Skeletal muscle tissue (tissue), 3 donors: ENCODE measurements at regions not wholly inside any gene's neighbourhood (a gene's known extent, or its start where the extent isn't known, plus 50 kb on each side); places are given as distances from the start of the nearest gene placed in this dataset.

ENCODE experiments used
- H3K27ac ChIP-seq: one replicate; pipeline ENCODE4 v1.7.0; 2013; ENCODE audit warnings: mild to moderate bottlenecking, low read depth, low read length, inconsistent platforms
- H3K27me3 ChIP-seq, 3 donors: one replicate each; pipeline ENCODE4 v1.7.0; 2013; ENCODE audit warnings: low read length in 3 of 3; ENCODE audit not compliant: control insufficient read depth in 3 of 3, insufficient read depth in 3 of 3
- H3K36me3 ChIP-seq, 3 donors: one replicate each; pipeline ENCODE4 v1.7.0; 2013; ENCODE audit warnings: low read length in 3 of 3; ENCODE audit not compliant: control insufficient read depth in 3 of 3, insufficient read depth in 3 of 3
- H3K4me1 ChIP-seq, 3 donors: one replicate each; pipeline ENCODE4 v1.7.0; 2013; ENCODE audit warnings: low read length in 3 of 3, mild to moderate bottlenecking in 3 of 3; ENCODE audit not compliant: control insufficient read depth in 3 of 3, insufficient read depth in 3 of 3
- H3K4me3 ChIP-seq, 3 donors: one replicate each; pipeline ENCODE4 v1.7.0; 2013; ENCODE audit warnings: low read length in 3 of 3
- H3K9ac ChIP-seq, 3 donors: one replicate each; pipeline ENCODE4 v1.7.0; 2013; ENCODE audit warnings: low read length in 3 of 3, mild to moderate bottlenecking in 3 of 3, moderate library complexity in 2 of 3, low read depth in 1 of 3
- H3K9me3 ChIP-seq, 3 donors: one replicate each; pipeline ENCODE4 v1.7.0; 2013; ENCODE audit warnings: low read length in 3 of 3; ENCODE audit not compliant: control insufficient read depth in 3 of 3
- donor health status: Osteomylitis.

- Histone ChIP-seq H3K27me3 (no peaks in the 10 kb centered on the region), H3K4me1 (peaks cover 0 to 5% (median 3%) of the 10 kb centered on the region in 3 donors), H3K4me3 (no peak overlapping the region), H3K9ac (no peak overlapping the region), H3K27ac (no peak overlapping the region), H3K9me3 (peaks cover 3 to 7% (median 3%) of the 10 kb centered on the region in 3 donors), H3K36me3 (no peaks in the 10 kb centered on the region)
Measured at GRCh38 chr13:39888865-39889810, 233.7 kb downstream of the COG6 start.

- no peak overlapping the region for H3K27ac ChIP-seq
- H3K4me1 ChIP-seq, result peaks cover 0 to 5% (median 3%) of the 10 kb centered on the region in 3 donors
- H3K4me3 ChIP-seq, result no peak overlapping the region
- H3K27me3 ChIP-seq, result no peaks in the 10 kb centered on the region
- H3K9ac ChIP-seq, result no peak overlapping the region
- no peaks in the 10 kb centered on the region for H3K9me3 ChIP-seq
- no peaks in the 10 kb centered on the region for H3K36me3 ChIP-seq
Measured at GRCh38 chr13:39890537-39890936, 235.1 kb downstream of the COG6 start.

GRCh38 chr13:39892721-39893685, 237.5 kb downstream of the COG6 start:
- Histone ChIP-seq H3K4me3 (no peak overlapping the region), H3K36me3 (no peaks in the 10 kb centered on the region), H3K9ac (no peak overlapping the region), H3K4me1 (peaks cover 0 to 5% (median 3%) of the 10 kb centered on the region in 3 donors), H3K27ac (no peak overlapping the region), H3K27me3 (no peaks in the 10 kb centered on the region), H3K9me3 (no peaks in the 10 kb centered on the region)

GRCh38 chr13:39893808-39894207, 238.3 kb downstream of the COG6 start:
- H3K9me3 ChIP-seq, result no peaks in the 10 kb centered on the region
- no peak overlapping the region for H3K4me3 ChIP-seq
- no peak overlapping the region for H3K27ac ChIP-seq
- peaks cover 0 to 7% (median 3%) of the 10 kb centered on the region in 3 donors for H3K4me1 ChIP-seq
- H3K36me3 ChIP-seq, result no peaks in the 10 kb centered on the region
- no peak overlapping the region for H3K9ac ChIP-seq
- H3K27me3 ChIP-seq, result no peaks in the 10 kb centered on the region

- Histone ChIP-seq H3K36me3 (no peaks in the 10 kb centered on the region), H3K27me3 (no peaks in the 10 kb centered on the region), H3K9me3 (no peaks in the 10 kb centered on the region), H3K4me1 (peaks cover 0 to 3% (median 2%) of the 10 kb centered on the region in 3 donors), H3K27ac (no peak overlapping the region), H3K4me3 (no peak overlapping the region), H3K9ac (no peak overlapping the region)
Measured at GRCh38 chr13:39894586-39894985, 239.1 kb downstream of the COG6 start.

- Histone ChIP-seq H3K9me3 (no peaks in the 10 kb centered on the region), H3K9ac (no peak overlapping the region), H3K27ac (no peak overlapping the region), H3K4me3 (no peak overlapping the region), H3K36me3 (no peaks in the 10 kb centered on the region), H3K27me3 (no peaks in the 10 kb centered on the region), H3K4me1 (peaks cover 0 to 3% (median 2%) of the 10 kb centered on the region in 3 donors)
Measured at GRCh38 chr13:39895254-39895653, 239.8 kb downstream of the COG6 start.

GRCh38 chr13:39897636-39898035, 242.2 kb downstream of the COG6 start:
- H3K36me3 ChIP-seq, result no peaks in the 10 kb centered on the region
- no peak overlapping the region for H3K27ac ChIP-seq
- peaks cover 0 to 3% (median 2%) of the 10 kb centered on the region in 3 donors for H3K4me1 ChIP-seq
- H3K27me3 ChIP-seq, result no peaks in the 10 kb centered on the region
- no peak overlapping the region for H3K9ac ChIP-seq
- H3K4me3 ChIP-seq, result no peak overlapping the region
- no peaks in the 10 kb centered on the region for H3K9me3 ChIP-seq

- Histone ChIP-seq H3K27ac (no peak overlapping the region), H3K4me1 (peaks cover 0 to 2% (median 0%) of the 10 kb centered on the region in 3 donors), H3K36me3 (no peaks in the 10 kb centered on the region), H3K27me3 (no peaks in the 10 kb centered on the region), H3K4me3 (no peak overlapping the region), H3K9me3 (no peaks in the 10 kb centered on the region), H3K9ac (no peak overlapping the region)
Measured at GRCh38 chr13:39900106-39900750, 244.8 kb downstream of the COG6 start.

GRCh38 chr13:39904959-39905358, 249.5 kb downstream of the COG6 start:
- no peaks in the 10 kb centered on the region for H3K4me1 ChIP-seq
- no peak overlapping the region for H3K9ac ChIP-seq
- no peaks in the 10 kb centered on the region for H3K36me3 ChIP-seq
- no peaks in the 10 kb centered on the region for H3K9me3 ChIP-seq
- H3K4me3 ChIP-seq, result no peak overlapping the region
- no peaks in the 10 kb centered on the region for H3K27me3 ChIP-seq
- H3K27ac ChIP-seq, result no peak overlapping the region
